ENCODE measurements at regions not wholly inside any gene's neighbourhood (a gene's known extent, or its start where the extent isn't known, plus 50 kb on each side); places are given as distances from the start of the nearest gene placed in this dataset.
"Not testable (repeated sequence)": the region's sequence is repeated elsewhere in the genome, so short reads cannot be mapped to it uniquely, and the experiment has no call there.

DNA sequence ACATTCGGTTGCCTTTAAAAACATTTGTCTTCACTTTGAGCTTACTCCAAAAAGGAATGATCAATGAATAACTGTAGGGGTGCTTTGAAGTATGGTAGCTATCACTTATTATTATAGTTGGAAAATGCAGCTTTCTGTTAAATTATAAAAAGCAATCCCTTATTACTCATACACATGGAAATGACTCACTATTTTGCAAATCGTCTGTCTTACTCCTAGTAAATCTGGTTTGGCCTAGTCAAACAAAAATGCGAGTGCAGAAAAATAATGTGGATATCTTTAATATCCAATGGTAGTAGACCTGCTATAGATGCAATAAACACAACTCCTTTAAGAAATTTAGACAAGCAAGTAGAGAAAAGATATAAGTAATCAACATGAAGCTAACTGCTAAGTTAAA, 112.5 kb downstream of the ZIC1 start:
- Histone ChIP-seq H4K20me1 (ENCODE audit: insufficient read depth) (no peaks in the 10 kb centered on the region), H3K4me3 (ENCODE audit: low read length) (no peak overlapping the region), H3K36me3 (ENCODE audit: insufficient read depth, low read length) (no peaks in the 10 kb centered on the region), H3K9ac (ENCODE audit: low read length) (no peak overlapping the region), H3K27ac (ENCODE audit: low read length) (no peak overlapping the region), H3K9me3 (ENCODE audit: low read length) (peaks cover 2% of the 10 kb centered on the region), H3K4me2 (ENCODE audit: low read length) (no peak overlapping the region), H3K27me3 (ENCODE audit: insufficient read depth, low read depth, low read length) (no peaks in the 10 kb centered on the region), H3K79me2 (replicated peaks; ENCODE audit: insufficient read depth, low read length) (no peaks in the 10 kb centered on the region), H3K9me2 (ENCODE audit: insufficient read depth, low read length) (no peaks in the 10 kb centered on the region), H2AFZ (ENCODE audit: low read depth, low read length) (no peak overlapping the region), H3F3A (ENCODE audit: insufficient read depth, low read length, poor library complexity, severe bottlenecking) (no peaks in the 10 kb centered on the region)
- no peak for TF ChIP-seq POLR2AphosphoS5 (IDR thresholded peaks at IDR 0.05)

DNA sequence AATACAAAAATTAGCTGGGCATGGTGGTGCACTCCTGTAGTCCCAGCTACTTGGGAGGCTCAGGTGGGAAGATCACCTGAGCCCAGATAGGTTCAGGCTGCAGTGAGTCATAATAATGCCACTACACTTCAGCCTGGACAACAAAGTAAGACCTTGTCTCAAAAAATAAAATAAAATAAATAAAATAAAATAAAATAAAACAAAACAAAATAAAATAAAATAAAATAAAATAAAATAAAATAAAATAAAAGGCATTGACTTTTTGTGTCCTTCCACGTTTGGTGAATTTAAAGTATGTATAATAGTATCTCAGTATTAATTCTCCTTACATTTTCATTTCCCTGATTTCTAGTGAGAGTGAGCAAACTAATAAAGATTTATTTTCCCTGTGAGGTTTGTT, 113.6 kb downstream of the ZIC1 start:
- not testable (repeated sequence) for H4K20me1 ChIP-seq (ENCODE audit: insufficient read depth); H3F3A ChIP-seq (ENCODE audit: insufficient read depth, low read length, poor library complexity, severe bottlenecking); H2AFZ ChIP-seq (ENCODE audit: low read depth, low read length); H3K27me3 ChIP-seq (ENCODE audit: insufficient read depth, low read depth, low read length); H3K27ac ChIP-seq (ENCODE audit: low read length); H3K36me3 ChIP-seq (ENCODE audit: insufficient read depth, low read length); H3K4me3 ChIP-seq (ENCODE audit: low read length); H3K4me2 ChIP-seq (ENCODE audit: low read length); H3K9ac ChIP-seq (ENCODE audit: low read length); H3K9me2 ChIP-seq (ENCODE audit: insufficient read depth, low read length); H3K79me2 ChIP-seq (replicated peaks; ENCODE audit: insufficient read depth, low read length); H3K9me3 ChIP-seq (ENCODE audit: low read length)

DNA sequence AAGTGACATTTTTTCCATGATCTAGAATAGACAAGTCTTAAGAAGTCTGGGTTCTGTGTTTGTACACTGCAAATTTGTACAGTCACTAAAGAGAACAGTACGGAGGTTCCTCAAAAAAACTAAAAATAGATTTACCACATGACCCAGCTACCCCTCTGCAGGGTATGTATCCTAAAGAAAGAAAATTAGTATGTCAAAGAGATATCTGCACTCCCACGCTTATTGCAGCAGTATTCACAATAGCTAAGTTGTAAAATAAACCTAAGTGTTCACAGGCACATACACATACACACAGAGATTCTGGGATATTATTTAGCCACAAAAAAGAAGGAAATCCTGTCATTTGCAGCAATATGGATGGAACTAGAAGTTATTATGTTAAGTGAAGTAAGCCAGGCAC, 120.4 kb downstream of the ZIC1 start:
- peaks cover 8% of the 10 kb centered on the region for H3K9me3 ChIP-seq (ENCODE audit: low read length)
- H3K27ac ChIP-seq (ENCODE audit: low read length) = no peak overlapping the region
- H3K4me2 ChIP-seq (ENCODE audit: low read length) = no peak overlapping the region
- TF ChIP-seq, protein P1, sequence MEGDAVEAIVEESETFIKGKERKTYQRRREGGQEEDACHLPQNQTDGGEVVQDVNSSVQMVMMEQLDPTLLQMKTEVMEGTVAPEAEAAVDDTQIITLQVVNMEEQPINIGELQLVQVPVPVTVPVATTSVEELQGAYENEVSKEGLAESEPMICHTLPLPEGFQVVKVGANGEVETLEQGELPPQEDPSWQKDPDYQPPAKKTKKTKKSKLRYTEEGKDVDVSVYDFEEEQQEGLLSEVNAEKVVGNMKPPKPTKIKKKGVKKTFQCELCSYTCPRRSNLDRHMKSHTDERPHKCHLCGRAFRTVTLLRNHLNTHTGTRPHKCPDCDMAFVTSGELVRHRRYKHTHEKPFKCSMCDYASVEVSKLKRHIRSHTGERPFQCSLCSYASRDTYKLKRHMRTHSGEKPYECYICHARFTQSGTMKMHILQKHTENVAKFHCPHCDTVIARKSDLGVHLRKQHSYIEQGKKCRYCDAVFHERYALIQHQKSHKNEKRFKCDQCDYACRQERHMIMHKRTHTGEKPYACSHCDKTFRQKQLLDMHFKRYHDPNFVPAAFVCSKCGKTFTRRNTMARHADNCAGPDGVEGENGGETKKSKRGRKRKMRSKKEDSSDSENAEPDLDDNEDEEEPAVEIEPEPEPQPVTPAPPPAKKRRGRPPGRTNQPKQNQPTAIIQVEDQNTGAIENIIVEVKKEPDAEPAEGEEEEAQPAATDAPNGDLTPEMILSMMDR (IDR thresholded peaks at IDR 0.05; ENCODE audit: poor library complexity, severe bottlenecking) = no peak
- TF ChIP-seq RAD21 (conservative IDR thresholded peaks at IDR 0.05) (no peak), POLR2AphosphoS5 (IDR thresholded peaks at IDR 0.05) (no peak), EZH2 (IDR thresholded peaks at IDR 0.05; ENCODE audit: borderline replicate concordance, insufficient read depth, low read length, poor library complexity, severe bottlenecking) (no peak), MXI1 (conservative IDR thresholded peaks at IDR 0.05; ENCODE audit: poor library complexity, severe bottlenecking) (no peak), EP300 (conservative IDR thresholded peaks at IDR 0.05; ENCODE audit: poor library complexity, severe bottlenecking) (no peak), TAF1 (IDR thresholded peaks at IDR 0.05; ENCODE audit: low read depth) (no peak), SMC3 (conservative IDR thresholded peaks at IDR 0.05; ENCODE audit: poor library complexity) (no peak)
- TF ChIP-seq, protein P2, sequence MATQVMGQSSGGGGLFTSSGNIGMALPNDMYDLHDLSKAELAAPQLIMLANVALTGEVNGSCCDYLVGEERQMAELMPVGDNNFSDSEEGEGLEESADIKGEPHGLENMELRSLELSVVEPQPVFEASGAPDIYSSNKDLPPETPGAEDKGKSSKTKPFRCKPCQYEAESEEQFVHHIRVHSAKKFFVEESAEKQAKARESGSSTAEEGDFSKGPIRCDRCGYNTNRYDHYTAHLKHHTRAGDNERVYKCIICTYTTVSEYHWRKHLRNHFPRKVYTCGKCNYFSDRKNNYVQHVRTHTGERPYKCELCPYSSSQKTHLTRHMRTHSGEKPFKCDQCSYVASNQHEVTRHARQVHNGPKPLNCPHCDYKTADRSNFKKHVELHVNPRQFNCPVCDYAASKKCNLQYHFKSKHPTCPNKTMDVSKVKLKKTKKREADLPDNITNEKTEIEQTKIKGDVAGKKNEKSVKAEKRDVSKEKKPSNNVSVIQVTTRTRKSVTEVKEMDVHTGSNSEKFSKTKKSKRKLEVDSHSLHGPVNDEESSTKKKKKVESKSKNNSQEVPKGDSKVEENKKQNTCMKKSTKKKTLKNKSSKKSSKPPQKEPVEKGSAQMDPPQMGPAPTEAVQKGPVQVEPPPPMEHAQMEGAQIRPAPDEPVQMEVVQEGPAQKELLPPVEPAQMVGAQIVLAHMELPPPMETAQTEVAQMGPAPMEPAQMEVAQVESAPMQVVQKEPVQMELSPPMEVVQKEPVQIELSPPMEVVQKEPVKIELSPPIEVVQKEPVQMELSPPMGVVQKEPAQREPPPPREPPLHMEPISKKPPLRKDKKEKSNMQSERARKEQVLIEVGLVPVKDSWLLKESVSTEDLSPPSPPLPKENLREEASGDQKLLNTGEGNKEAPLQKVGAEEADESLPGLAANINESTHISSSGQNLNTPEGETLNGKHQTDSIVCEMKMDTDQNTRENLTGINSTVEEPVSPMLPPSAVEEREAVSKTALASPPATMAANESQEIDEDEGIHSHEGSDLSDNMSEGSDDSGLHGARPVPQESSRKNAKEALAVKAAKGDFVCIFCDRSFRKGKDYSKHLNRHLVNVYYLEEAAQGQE (IDR thresholded peaks at IDR 0.05; ENCODE audit: borderline replicate concordance) = no peak
- no peaks in the 10 kb centered on the region for H3F3A ChIP-seq (ENCODE audit: insufficient read depth, low read length, poor library complexity, severe bottlenecking)
- H3K79me2 ChIP-seq (replicated peaks; ENCODE audit: insufficient read depth, low read length) = no peaks in the 10 kb centered on the region
- no peak overlapping the region for H2AFZ ChIP-seq (ENCODE audit: low read depth, low read length)
- H3K9me2 ChIP-seq (ENCODE audit: insufficient read depth, low read length) = no peaks in the 10 kb centered on the region
- H4K20me1 ChIP-seq (ENCODE audit: insufficient read depth) = no peaks in the 10 kb centered on the region
- no peaks in the 10 kb centered on the region for H3K36me3 ChIP-seq (ENCODE audit: insufficient read depth, low read length)
- H3K4me3 ChIP-seq (ENCODE audit: low read length) = no peak overlapping the region
- H3K9ac ChIP-seq (ENCODE audit: low read length) = no peak overlapping the region
- no peaks in the 10 kb centered on the region for H3K27me3 ChIP-seq (ENCODE audit: insufficient read depth, low read depth, low read length)
